Caco-2 (cell line): ENCODE measurements at regions not wholly inside any gene's neighbourhood (a gene's known extent, or its start where the extent isn't known, plus 50 kb on each side); places are given as distances from the start of the nearest gene placed in this dataset.

Experiments
- BruUV-seq: library from RNA; stranded (reverse); fragments of 400-500 nt; replicated peaks from 2 replicates; lab custom pipeline; 2021; lab: Mats Ljungman, UMichigan
- CTCF ChIA-PET: fragments of 300-600 bp; sonication (Branson Sonifier 250); formaldehyde crosslinking; loops from one replicate; lab custom pipeline; 2022; ENCODE audit warnings: antibody characterized with exemption; lab: Charles Lee
- POLR2A ChIA-PET: fragments of 300-600 bp; sonication (Branson Sonifier 250); formaldehyde crosslinking; loops from one replicate; lab custom pipeline; 2022; ENCODE audit warnings: antibody characterized with exemption; lab: Charles Lee
- DNase-seq, 2 experiments: peaks; one replicate each; pipeline versions ENCODE4 v3.0.0 to v3.0.0-alpha.2; 2020 to 2022
- H3K27me3 ChIP-seq: replicated peaks from 2 replicates; pipeline ENCODE4 v1.6.0; 2011; ENCODE audit warnings: low read length; ENCODE audit not compliant: control insufficient read depth, insufficient read depth
- H3K36me3 ChIP-seq: 2 replicates; pipeline ENCODE4 v1.5.1; 2011; ENCODE audit warnings: low read length; ENCODE audit not compliant: control insufficient read depth, insufficient read depth
- H3K4me1 ChIP-seq: fragments of 250-450 bp; sonication (Bioruptor Pico); 2 replicates; pipeline ENCODE4 v1.5.1; 2020; ENCODE audit warnings: mild to moderate bottlenecking
- H3K4me3 ChIP-seq: 2 replicates; pipeline ENCODE4 v1.5.1; 2011; ENCODE audit warnings: low read depth, mild to moderate bottlenecking, control low read depth, low read length
- H3K9me3 ChIP-seq: fragments of 250-450 bp; sonication (Bioruptor Pico); 2 replicates; pipeline ENCODE4 v1.5.1; 2020; ENCODE audit warnings: mild to moderate bottlenecking, moderate library complexity
- H3K27ac Mint-ChIP-seq: one replicate; pipeline ENCODE4 v1.8.0; 2022; ENCODE audit warnings: mixed read lengths; ENCODE audit not compliant: unreplicated experiment
- H3K27me3 Mint-ChIP-seq: one replicate; pipeline ENCODE4 v1.8.0; 2022; ENCODE audit warnings: mixed read lengths; ENCODE audit not compliant: insufficient read depth, unreplicated experiment
- H3K36me3 Mint-ChIP-seq: one replicate; pipeline ENCODE4 v1.8.0; 2022; ENCODE audit warnings: mild to moderate bottlenecking, mixed read lengths; ENCODE audit not compliant: insufficient read depth, unreplicated experiment
- H3K4me1 Mint-ChIP-seq: one replicate; pipeline ENCODE4 v1.8.0; 2022; ENCODE audit warnings: low read depth, mixed read lengths; ENCODE audit not compliant: unreplicated experiment
- H3K4me3 Mint-ChIP-seq: one replicate; pipeline ENCODE4 v1.8.0; 2022; ENCODE audit warnings: mild to moderate bottlenecking, moderate library complexity, mixed read lengths; ENCODE audit not compliant: unreplicated experiment
- H3K9me3 Mint-ChIP-seq: one replicate; pipeline ENCODE4 v1.8.0; 2022; ENCODE audit warnings: mixed read lengths; ENCODE audit not compliant: unreplicated experiment
- CTCF ChIP-seq, 2 experiments: fragments of 200-600 bp in 1 of 2; IDR thresholded peaks; 1 replicate in 1 of 2; 2 replicates in 1 of 2; pipeline versions ENCODE4 v1.5.1 to v1.8.0; 2011 to 2022; ENCODE audit warnings: antibody characterized with exemption in 1 of 2, control low read depth in 1 of 2, inconsistent platforms in 1 of 2, low read depth in 1 of 2, low read length in 1 of 2, mild to moderate bottlenecking in 1 of 2, moderate library complexity in 1 of 2; ENCODE audit not compliant: insufficient read depth in 1 of 2, severe bottlenecking in 1 of 2, unreplicated experiment in 1 of 2
- intact Hi-C: fragments of 100-400 bp; cut with micrococcal nuclease; formaldehyde crosslinking; loops from one replicate; pipeline ENCODE4 v1.10.0; 2022; ENCODE audit not compliant: unreplicated experiment

- Mint-ChIP-seq H3K27me3 (no peaks in the 10 kb centered on the region), H3K36me3 (no peaks in the 10 kb centered on the region), H3K4me3 (no peak overlapping the region), H3K9me3 (no peaks in the 10 kb centered on the region), H3K27ac (no peak overlapping the region), H3K4me1 (no peaks in the 10 kb centered on the region)
- no peak for TF ChIP-seq CTCF (IDR thresholded peaks at IDR 0.05; ENCODE audit: insufficient read depth in 1 of 2, low read depth in 1 of 2, low read length in 1 of 2, severe bottlenecking in 1 of 2, unreplicated experiment in 1 of 2)
- intact Hi-C loops = no loop called here
- ChIA-PET POLR2A (no interaction called here), CTCF (no interaction called here)
- Histone ChIP-seq H3K27me3 (no peaks in the 10 kb centered on the region), H3K9me3 (no peaks in the 10 kb centered on the region), H3K4me3 (no peak overlapping the region), H3K4me1 (no peaks in the 10 kb centered on the region), H3K36me3 (no peaks in the 10 kb centered on the region)
- no TSS peak for BruUV-seq
- no peak for DNase-seq
Measured at GRCh38 chr9:26175264-26175663, 497.0 kb upstream of the TUSC1 start.

DNA sequence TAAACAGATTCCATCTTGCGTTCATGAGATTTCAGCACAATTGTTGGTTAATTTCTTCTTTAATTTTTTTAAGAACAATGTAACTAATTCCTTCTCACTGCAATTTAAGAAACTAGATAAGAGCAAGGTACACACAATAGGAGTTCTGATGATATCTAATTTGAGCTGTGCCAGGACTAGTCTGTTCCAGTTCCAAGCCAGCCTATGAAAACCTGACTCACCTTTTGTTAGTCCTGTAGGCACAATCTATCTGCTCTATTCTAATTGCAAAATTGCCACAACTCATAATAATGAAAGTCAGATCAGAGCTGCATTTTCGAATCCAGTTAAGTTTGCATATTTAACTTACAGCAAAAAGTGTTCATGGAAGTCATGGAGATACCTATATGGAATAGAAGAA lies 494.1 kb upstream of the TUSC1 start:
- no peak overlapping the region for H3K27ac Mint-ChIP-seq
- H3K9me3 Mint-ChIP-seq = no peaks in the 10 kb centered on the region
- Histone ChIP-seq H3K36me3 (no peaks in the 10 kb centered on the region), H3K27me3 (no peaks in the 10 kb centered on the region), H3K4me3 (no peak overlapping the region), H3K4me1 (no peaks in the 10 kb centered on the region), H3K9me3 (no peaks in the 10 kb centered on the region)
- no peaks in the 10 kb centered on the region for H3K27me3 Mint-ChIP-seq
- H3K36me3 Mint-ChIP-seq = no peaks in the 10 kb centered on the region
- CTCF ChIA-PET = no interaction called here
- no peak for TF ChIP-seq CTCF (IDR thresholded peaks at IDR 0.05; ENCODE audit: insufficient read depth in 1 of 2, low read depth in 1 of 2, low read length in 1 of 2, severe bottlenecking in 1 of 2, unreplicated experiment in 1 of 2)
- intact Hi-C loops = no loop called here
- BruUV-seq = no TSS peak
- POLR2A ChIA-PET = no interaction called here
- no peak for DNase-seq
- no peak overlapping the region for H3K4me3 Mint-ChIP-seq
- no peaks in the 10 kb centered on the region for H3K4me1 Mint-ChIP-seq

DNA sequence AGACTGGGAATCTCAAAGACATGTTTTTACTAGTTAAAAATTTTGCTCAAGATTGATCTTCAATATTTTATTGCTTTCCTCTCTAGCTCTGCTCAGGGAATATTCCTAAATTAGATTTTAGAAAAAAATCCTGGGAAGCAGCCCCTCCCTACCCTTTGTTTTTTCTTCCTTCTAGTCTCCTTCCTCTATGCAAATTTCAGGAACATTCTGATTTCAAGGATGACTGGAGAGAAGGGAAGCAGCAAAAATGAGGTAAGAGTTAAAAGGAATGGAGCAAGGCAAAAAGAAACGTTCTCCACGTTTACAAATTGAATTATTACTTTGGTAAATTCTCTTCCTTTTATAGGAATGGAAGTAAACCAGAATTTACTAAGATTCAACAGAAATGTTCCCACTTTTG lies 493.4 kb upstream of the TUSC1 start:
- H3K36me3 ChIP-seq = no peaks in the 10 kb centered on the region
- intact Hi-C loops = no loop called here
- ChIA-PET CTCF (no interaction called here), POLR2A (no interaction called here)
- no peak overlapping the region for H3K4me3 Mint-ChIP-seq
- no peaks in the 10 kb centered on the region for H3K27me3 Mint-ChIP-seq
- no peaks in the 10 kb centered on the region for H3K4me1 ChIP-seq
- H3K4me3 ChIP-seq = no peak overlapping the region
- TF ChIP-seq CTCF (IDR thresholded peaks at IDR 0.05; ENCODE audit: insufficient read depth in 1 of 2, low read depth in 1 of 2, low read length in 1 of 2, severe bottlenecking in 1 of 2, unreplicated experiment in 1 of 2) = no peak
- H3K27ac Mint-ChIP-seq = no peak overlapping the region
- no peaks in the 10 kb centered on the region for H3K27me3 ChIP-seq
- H3K36me3 Mint-ChIP-seq = no peaks in the 10 kb centered on the region
- no peak for DNase-seq
- no peaks in the 10 kb centered on the region for H3K9me3 ChIP-seq
- no peaks in the 10 kb centered on the region for H3K9me3 Mint-ChIP-seq
- no peaks in the 10 kb centered on the region for H3K4me1 Mint-ChIP-seq
- BruUV-seq = no TSS peak
